ENCODE measurements at regions not wholly inside any gene's neighbourhood (a gene's known extent, or its start where the extent isn't known, plus 50 kb on each side); places are given as distances from the start of the nearest gene placed in this dataset.
A peak's percentile ranks its signal among the peaks of the same experiment; 100 is the strongest.
"Not testable (repeated sequence)": the region's sequence is repeated elsewhere in the genome, so short reads cannot be mapped to it uniquely, and the experiment has no call there.

DNA sequence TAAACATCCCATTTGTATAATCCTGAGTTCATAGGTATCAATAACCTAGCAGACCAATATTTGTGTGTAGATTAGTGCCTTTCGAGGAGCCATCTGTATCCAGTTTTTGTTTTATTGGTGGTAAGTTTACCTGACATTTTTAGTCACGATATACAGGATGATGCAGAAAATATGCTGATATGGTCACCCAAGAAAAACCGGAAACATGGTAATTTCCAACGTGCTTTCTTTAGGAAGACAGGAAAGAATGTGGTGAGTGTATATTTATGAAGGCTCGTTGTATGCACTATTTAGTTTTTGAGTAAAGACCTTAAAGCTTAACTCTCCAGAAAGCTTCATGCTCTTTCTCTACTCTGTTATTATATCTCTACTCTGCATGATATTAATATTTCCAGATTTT is 180.2 kb upstream of the PHACTR1 start:
- Histone ChIP-seq H3K27me3 (no peaks in the 10 kb centered on the region), H3K9me3 (no peaks in the 10 kb centered on the region), H3K9ac (ENCODE audit: low read depth in 2 of 2, low read length in 2 of 2) (no peak overlapping the region), H3K4me3 (no peak overlapping the region), H3K4me1 (no peaks in the 10 kb centered on the region), H3K27ac (no peak overlapping the region), H3K36me3 (no peaks in the 10 kb centered on the region)
- TF ChIP-seq, protein P1, sequence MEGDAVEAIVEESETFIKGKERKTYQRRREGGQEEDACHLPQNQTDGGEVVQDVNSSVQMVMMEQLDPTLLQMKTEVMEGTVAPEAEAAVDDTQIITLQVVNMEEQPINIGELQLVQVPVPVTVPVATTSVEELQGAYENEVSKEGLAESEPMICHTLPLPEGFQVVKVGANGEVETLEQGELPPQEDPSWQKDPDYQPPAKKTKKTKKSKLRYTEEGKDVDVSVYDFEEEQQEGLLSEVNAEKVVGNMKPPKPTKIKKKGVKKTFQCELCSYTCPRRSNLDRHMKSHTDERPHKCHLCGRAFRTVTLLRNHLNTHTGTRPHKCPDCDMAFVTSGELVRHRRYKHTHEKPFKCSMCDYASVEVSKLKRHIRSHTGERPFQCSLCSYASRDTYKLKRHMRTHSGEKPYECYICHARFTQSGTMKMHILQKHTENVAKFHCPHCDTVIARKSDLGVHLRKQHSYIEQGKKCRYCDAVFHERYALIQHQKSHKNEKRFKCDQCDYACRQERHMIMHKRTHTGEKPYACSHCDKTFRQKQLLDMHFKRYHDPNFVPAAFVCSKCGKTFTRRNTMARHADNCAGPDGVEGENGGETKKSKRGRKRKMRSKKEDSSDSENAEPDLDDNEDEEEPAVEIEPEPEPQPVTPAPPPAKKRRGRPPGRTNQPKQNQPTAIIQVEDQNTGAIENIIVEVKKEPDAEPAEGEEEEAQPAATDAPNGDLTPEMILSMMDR (IDR thresholded peaks at IDR 0.05), result no peak
- intact Hi-C loops (cut with DNase I), result no loop called here
- DNase-seq, result no peak

DNA sequence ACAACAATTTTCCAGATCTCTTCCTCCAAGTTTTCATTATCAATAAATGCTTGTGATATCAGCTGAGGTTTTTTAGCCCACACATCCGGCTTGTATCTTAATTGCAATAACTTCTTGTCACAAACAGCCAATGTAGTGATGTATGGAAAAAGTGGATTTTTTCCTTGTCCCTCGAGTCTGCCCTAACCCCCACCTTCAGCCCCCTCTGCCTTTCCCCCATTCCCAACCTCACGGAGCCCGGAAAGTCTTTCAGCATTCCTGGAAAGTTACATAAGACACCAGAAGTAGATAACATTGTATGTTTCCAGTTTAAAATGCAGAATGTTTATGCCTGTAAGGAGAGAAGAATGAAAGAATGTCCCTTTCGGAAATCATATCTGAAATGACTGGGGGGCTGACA is 179.2 kb upstream of the PHACTR1 start:
- DNase-seq, result no peak
- no peaks in the 10 kb centered on the region for H3K36me3 ChIP-seq
- intact Hi-C loops (cut with DNase I), result no loop called here
- no peak overlapping the region for H3K27ac ChIP-seq
- no peaks in the 10 kb centered on the region for H3K9me3 ChIP-seq
- H3K4me3 ChIP-seq, result no peak overlapping the region
- no peaks in the 10 kb centered on the region for H3K27me3 ChIP-seq
- no peak overlapping the region for H3K9ac ChIP-seq (ENCODE audit: low read depth in 2 of 2, low read length in 2 of 2)
- no peaks in the 10 kb centered on the region for H3K4me1 ChIP-seq
- TF ChIP-seq, protein P1 (IDR thresholded peaks at IDR 0.05), result no peak

DNA sequence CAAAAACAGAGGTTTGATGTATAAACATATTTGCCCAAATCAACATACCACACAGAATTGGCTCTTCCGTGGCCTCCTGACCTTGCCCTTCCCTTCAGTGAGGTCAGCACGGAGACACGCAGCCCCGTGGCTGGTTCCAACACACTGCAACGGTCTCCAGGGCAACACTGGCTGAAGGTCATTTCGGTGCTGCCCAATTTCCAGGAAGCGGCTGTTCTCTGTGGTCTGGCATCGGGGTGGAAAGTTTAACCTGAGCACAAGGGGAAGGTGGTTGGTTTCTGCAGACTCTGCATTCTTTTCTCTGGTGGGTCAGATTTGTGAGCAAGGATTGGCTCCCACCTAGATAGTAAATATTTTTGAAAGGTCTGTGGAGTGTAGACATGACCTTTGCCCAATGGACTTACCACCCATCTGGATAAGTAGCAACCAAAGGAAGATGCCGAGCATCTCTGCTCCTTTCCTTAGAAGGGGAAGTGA is 177.6 kb upstream of the PHACTR1 start:
- H3K36me3 ChIP-seq, result no peaks in the 10 kb centered on the region
- H3K4me1 ChIP-seq, result no peaks in the 10 kb centered on the region
- H3K27ac ChIP-seq, result no peak overlapping the region
- H3K9ac ChIP-seq (ENCODE audit: low read depth in 2 of 2, low read length in 2 of 2), result no peak overlapping the region
- intact Hi-C loops (cut with DNase I), result no loop called here
- H3K4me3 ChIP-seq, result no peak overlapping the region
- H3K9me3 ChIP-seq, result no peaks in the 10 kb centered on the region
- DNase-seq, result no peak
- H3K27me3 ChIP-seq, result no peaks in the 10 kb centered on the region
- TF ChIP-seq, protein P1 (IDR thresholded peaks at IDR 0.05), result no peak

DNA sequence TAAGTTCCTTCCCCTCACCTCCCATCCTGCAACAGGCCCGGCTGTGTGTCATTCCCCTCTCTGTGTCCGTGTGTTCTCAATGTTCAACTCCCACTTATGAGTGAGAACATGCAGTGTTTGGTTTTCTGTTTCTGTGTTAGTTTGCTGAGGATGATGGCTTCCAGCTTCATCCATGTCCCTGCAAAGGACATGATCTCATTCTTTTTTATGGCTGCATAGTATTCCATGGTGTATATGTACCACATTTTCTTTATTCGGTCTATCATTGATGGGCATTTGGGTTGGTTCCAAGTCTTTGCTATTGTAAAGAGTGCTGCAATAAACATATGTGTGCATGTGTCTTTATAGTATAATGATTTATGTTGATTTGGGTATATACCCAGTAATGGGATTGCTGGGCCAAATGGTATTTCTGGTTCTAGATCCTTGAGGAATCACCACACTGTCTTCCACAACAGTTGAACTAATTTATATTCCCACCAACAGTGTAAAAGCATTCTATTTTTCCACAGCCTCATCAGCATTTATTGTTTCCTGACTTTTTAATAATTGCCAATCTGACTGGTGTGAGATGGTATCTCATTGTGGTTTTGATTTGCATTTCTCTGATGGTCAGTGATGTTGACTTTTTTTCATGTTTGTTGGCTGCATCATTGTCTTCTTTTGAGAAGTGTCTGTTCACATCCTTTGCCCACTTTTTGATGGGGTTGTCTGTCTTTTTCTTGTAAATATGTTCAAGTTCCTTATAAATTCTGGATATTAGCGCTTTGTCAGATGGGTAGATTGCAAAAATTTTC is 174.1 kb upstream of the PHACTR1 start:
- H3K4me1 ChIP-seq; DNase-seq; H3K27ac ChIP-seq; H3K9ac ChIP-seq (ENCODE audit: low read depth in 2 of 2, low read length in 2 of 2); H3K36me3 ChIP-seq; H3K27me3 ChIP-seq; intact Hi-C loops (cut with DNase I); H3K9me3 ChIP-seq; H3K4me3 ChIP-seq: not testable (repeated sequence)

DNA sequence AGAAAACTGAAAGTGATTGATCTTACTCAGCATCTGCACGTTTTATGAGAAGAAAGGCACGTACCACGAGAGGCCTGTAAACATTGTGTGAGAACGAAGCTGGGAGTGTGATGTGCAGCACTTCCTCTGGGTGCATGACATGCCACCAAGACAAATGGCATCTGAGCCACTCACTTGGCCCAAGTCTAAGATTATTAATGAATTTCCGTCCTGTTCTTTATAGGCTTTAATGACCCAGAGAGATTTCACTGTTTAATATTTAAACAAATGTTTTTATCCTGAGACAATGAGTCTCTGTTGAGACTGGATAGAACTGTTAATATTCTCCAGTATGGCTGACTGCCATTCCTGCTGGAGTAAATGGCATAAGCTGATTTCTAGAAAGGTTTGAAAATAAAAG is 172.6 kb upstream of the PHACTR1 start:
- Histone ChIP-seq H3K9me3 (no peaks in the 10 kb centered on the region), H3K9ac (ENCODE audit: low read depth in 2 of 2, low read length in 2 of 2) (no peak overlapping the region), H3K27ac (no peak overlapping the region), H3K4me3 (no peak overlapping the region), H3K4me1 (peaks cover 3% of the 10 kb centered on the region), H3K27me3 (no peaks in the 10 kb centered on the region), H3K36me3 (no peaks in the 10 kb centered on the region)
- intact Hi-C loops (cut with DNase I), result no loop called here
- TF ChIP-seq, protein P1 (IDR thresholded peaks at IDR 0.05), result no peak
- DNase-seq, result no peak

DNA sequence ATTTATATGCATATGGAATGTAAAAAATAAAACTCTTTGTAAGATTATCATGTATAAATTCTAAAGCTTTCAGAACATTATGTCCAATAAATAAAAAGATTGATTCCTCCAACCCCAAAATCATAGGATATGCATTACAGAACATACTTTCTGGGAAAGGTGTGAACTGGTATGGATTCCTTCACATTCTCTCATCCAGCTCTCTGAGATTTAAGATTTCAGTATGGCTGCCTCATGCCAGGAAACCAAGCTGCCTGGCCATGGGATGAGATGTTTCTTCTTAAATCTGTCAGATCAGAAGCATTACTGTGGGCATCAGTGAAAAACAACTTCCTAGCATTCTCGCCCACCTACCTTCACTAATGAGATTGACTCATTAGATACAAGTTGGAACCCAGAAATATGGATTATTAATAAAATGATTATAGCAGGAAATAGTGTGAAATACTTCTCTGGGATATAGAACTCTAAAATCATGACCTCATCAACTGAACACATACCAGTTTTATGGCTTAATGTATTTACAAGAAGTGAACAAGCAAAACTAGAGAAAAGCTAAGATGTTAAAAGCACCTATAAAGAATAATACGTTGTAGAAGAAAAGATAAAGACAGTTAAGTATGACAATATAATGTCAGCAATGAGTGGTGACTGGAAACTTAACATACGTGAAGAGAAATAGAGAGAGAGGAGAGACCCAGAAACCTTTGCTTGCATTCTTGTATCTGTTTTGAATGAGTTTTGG is 171.6 kb upstream of the PHACTR1 start:
- TF ChIP-seq, protein P1 (IDR thresholded peaks at IDR 0.05), result no peak
- no peaks in the 10 kb centered on the region for H3K9me3 ChIP-seq
- no peak overlapping the region for H3K9ac ChIP-seq (ENCODE audit: low read depth in 2 of 2, low read length in 2 of 2)
- no peak overlapping the region for H3K4me3 ChIP-seq
- H3K27me3 ChIP-seq, result no peaks in the 10 kb centered on the region
- no peaks in the 10 kb centered on the region for H3K36me3 ChIP-seq
- intact Hi-C loops (cut with DNase I), result no loop called here
- no peak for DNase-seq
- H3K4me1 ChIP-seq, result peaks cover 3% of the 10 kb centered on the region
- H3K27ac ChIP-seq, result peak overlapping the region; percentile 44
